PC-3 (cell line): ENCODE measurements at regions not wholly inside any gene's neighbourhood (a gene's known extent, or its start where the extent isn't known, plus 50 kb on each side); places are given as distances from the start of the nearest gene placed in this dataset.

Source experiments
- ATAC-seq: fragments of 200-7000 bp; cut with Tn5 transposase; 2 replicates; pipeline ENCODE4 v1.9.1; 2020; ENCODE audit warnings: mild to moderate bottlenecking, moderate library complexity
- BruUV-seq: library from RNA; stranded (reverse); fragments of 400-500 nt; replicated peaks from 2 replicates; lab custom pipeline; 2021; lab: Mats Ljungman, UMichigan
- CTCF ChIA-PET: fragments of 300-600 bp; sonication (Branson Sonifier 250); formaldehyde crosslinking; loops from one replicate; lab custom pipeline; 2022; ENCODE audit warnings: antibody characterized with exemption; lab: Charles Lee
- POLR2A ChIA-PET: fragments of 300-600 bp; sonication (Branson Sonifier 250); formaldehyde crosslinking; loops from one replicate; lab custom pipeline; 2022; ENCODE audit warnings: antibody characterized with exemption; ENCODE audit not compliant: unreplicated experiment; lab: Charles Lee
- DNase-seq: peaks from one replicate; pipeline ENCODE4 v3.0.0-alpha.2; 2015
- H2AFZ ChIP-seq: fragments of 300-600 bp; sonication (generic); 2 replicates; pipeline ENCODE4 v1.6.0; 2016; ENCODE audit warnings: antibody characterized with exemption, low read length
- H3F3A ChIP-seq: fragments of 300-600 bp; sonication (generic); one replicate; pipeline ENCODE4 v1.6.0; 2017; ENCODE audit warnings: antibody characterized with exemption, low read length, control low read depth, mild to moderate bottlenecking; ENCODE audit not compliant: unreplicated experiment
- H3K27ac ChIP-seq: fragments of 300-600 bp; sonication (generic); 2 replicates; pipeline ENCODE4 v1.5.1; 2016; ENCODE audit warnings: mild to moderate bottlenecking, low read length
- H3K27me3 ChIP-seq: fragments of 300-600 bp; sonication (generic); 2 replicates; pipeline ENCODE4 v1.6.1; 2016; ENCODE audit warnings: low read length, mixed read lengths
- H3K36me3 ChIP-seq: fragments of 300-600 bp; sonication (generic); 2 replicates; pipeline ENCODE4 v1.6.1; 2016; ENCODE audit warnings: low read depth, mixed run types, low read length, mixed read lengths
- H3K4me1 ChIP-seq: fragments of 300-600 bp; sonication (generic); 2 replicates; pipeline ENCODE4 v1.5.1; 2016; ENCODE audit warnings: low read length; ENCODE audit not compliant: insufficient read depth
- H3K4me2 ChIP-seq: fragments of 300-600 bp; sonication (generic); 2 replicates; pipeline ENCODE4 v1.6.0; 2016; ENCODE audit warnings: low read length
- H3K4me3 ChIP-seq: fragments of 300-600 bp; sonication (generic); 2 replicates; pipeline ENCODE4 v1.5.1; 2016; ENCODE audit warnings: mild to moderate bottlenecking, low read length, mixed read lengths
- H3K79me2 ChIP-seq: fragments of 300-600 bp; sonication (generic); 2 replicates; pipeline ENCODE4 v1.6.1; 2017; ENCODE audit warnings: low read length, mixed read lengths
- H3K9ac ChIP-seq: fragments of 300-600 bp; sonication (generic); 2 replicates; pipeline ENCODE4 v1.6.0; 2016; ENCODE audit warnings: mild to moderate bottlenecking, low read length
- H3K9me2 ChIP-seq: fragments of 300-600 bp; sonication (generic); replicated peaks from 2 replicates; pipeline ENCODE4 v1.6.1; 2016; ENCODE audit warnings: mixed run types, low read length, mixed read lengths
- H3K9me3 ChIP-seq: fragments of 300-600 bp; sonication (generic); 2 replicates; pipeline ENCODE4 v1.6.1; 2016; ENCODE audit warnings: low read length, mixed read lengths
- H4K20me1 ChIP-seq: fragments of 300-600 bp; sonication (generic); 2 replicates; pipeline ENCODE4 v1.6.1; 2016; ENCODE audit warnings: low read length, mixed read lengths
- CTCF ChIP-seq: fragments of 300-600 bp; sonication (generic); conservative IDR thresholded peaks from 2 replicates; pipeline ENCODE4 v1.5.1; 2017; ENCODE audit warnings: antibody characterized with exemption, low read depth, mild to moderate bottlenecking, low read length
- EZH2 ChIP-seq: fragments of 300-600 bp; sonication (generic); IDR thresholded peaks from one replicate; pipeline ENCODE4 v1.6.1; 2017; ENCODE audit warnings: antibody characterized with exemption, mild to moderate bottlenecking, low read length; ENCODE audit not compliant: unreplicated experiment
- EZH2phosphoT487 ChIP-seq: fragments of 300-600 bp; sonication (generic); IDR thresholded peaks from 2 replicates; pipeline ENCODE4 v1.6.1; 2018; ENCODE audit warnings: mild to moderate bottlenecking, antibody characterized with exemption, low read length, borderline replicate concordance
- intact Hi-C: fragments of 100-400 bp; cut with micrococcal nuclease; formaldehyde crosslinking; loops from 2 replicates; pipeline ENCODE4 v1.9.0; 2023

- Histone ChIP-seq H3K9me3 (no peaks in the 10 kb centered on the region), H3K27me3 (no peaks in the 10 kb centered on the region), H3K4me1 (no peaks in the 10 kb centered on the region), H3K4me2 (no peak overlapping the region), H3K4me3 (no peak overlapping the region), H3K9ac (no peak overlapping the region), H2AFZ (no peak overlapping the region), H3K27ac (no peak overlapping the region), H3F3A (no peaks in the 10 kb centered on the region), H4K20me1 (no peaks in the 10 kb centered on the region), H3K36me3 (no peaks in the 10 kb centered on the region), H3K79me2 (no peaks in the 10 kb centered on the region), H3K9me2 (no peaks in the 10 kb centered on the region)
- no peak for ATAC-seq
- intact Hi-C loops, result no loop called here
- BruUV-seq, result no TSS peak
- POLR2A ChIA-PET, result no interaction called here
- TF ChIP-seq EZH2 (no peak), EZH2phosphoT487 (no peak)
- CTCF ChIA-PET, result no interaction called here
- DNase-seq, result no peak
Observed at GRCh38 chr6:164211254-164211653, 796.7 kb downstream of the QKI start.

GRCh38 chr6:164210783-164211182 lies 796.3 kb downstream of the QKI start:
- Histone ChIP-seq H3K27ac (no peak overlapping the region), H3K27me3 (no peaks in the 10 kb centered on the region), H3K9me2 (no peaks in the 10 kb centered on the region), H3K9ac (no peak overlapping the region), H3K36me3 (no peaks in the 10 kb centered on the region), H4K20me1 (no peaks in the 10 kb centered on the region), H2AFZ (no peak overlapping the region), H3K4me3 (no peak overlapping the region), H3K4me1 (no peaks in the 10 kb centered on the region), H3K9me3 (no peaks in the 10 kb centered on the region), H3K79me2 (no peaks in the 10 kb centered on the region), H3F3A (no peaks in the 10 kb centered on the region), H3K4me2 (no peak overlapping the region)
- POLR2A ChIA-PET, result no interaction called here
- DNase-seq (no peak), ATAC-seq (no peak)
- intact Hi-C loops, result no loop called here
- no peak for TF ChIP-seq EZH2phosphoT487
- no peak for TF ChIP-seq CTCF
- TF ChIP-seq EZH2, result no peak
- BruUV-seq, result no TSS peak
- CTCF ChIA-PET, result no interaction called here

- POLR2A ChIA-PET, result no interaction called here
- TF ChIP-seq EZH2phosphoT487 (no peak), CTCF (no peak), EZH2 (no peak)
- Histone ChIP-seq H4K20me1 (no peaks in the 10 kb centered on the region), H3K27me3 (no peaks in the 10 kb centered on the region), H3K27ac (no peak overlapping the region), H3K9ac (no peak overlapping the region), H3K36me3 (no peaks in the 10 kb centered on the region), H3F3A (no peaks in the 10 kb centered on the region), H3K9me3 (no peaks in the 10 kb centered on the region), H3K9me2 (no peaks in the 10 kb centered on the region), H2AFZ (no peak overlapping the region), H3K4me3 (no peak overlapping the region), H3K79me2 (no peaks in the 10 kb centered on the region), H3K4me2 (no peak overlapping the region), H3K4me1 (no peaks in the 10 kb centered on the region)
- CTCF ChIA-PET, result no interaction called here
- ATAC-seq (no peak), DNase-seq (no peak)
- BruUV-seq, result no TSS peak
- intact Hi-C loops, result no loop called here
Observed at GRCh38 chr6:164210323-164210722, 795.8 kb downstream of the QKI start.
